LNCaP clone FGC (cell line): ENCODE measurements at regions not wholly inside any gene's neighbourhood (a gene's known extent, or its start where the extent isn't known, plus 50 kb on each side); places are given as distances from the start of the nearest gene placed in this dataset.

Source experiments
- DNase-seq: peaks from one replicate; pipeline ENCODE4 v3.0.0-alpha.2; 2011; ENCODE audit warnings: low read depth
- H3K4me3 ChIP-seq: 2 replicates; pipeline ENCODE4 v1.5.1; 2011; ENCODE audit warnings: mild to moderate bottlenecking, low read depth, low read length, control low read depth
- TF ChIP-seq, protein P1 (sequence below): IDR thresholded peaks from 2 replicates; pipeline ENCODE4 v1.5.1; 2012; ENCODE audit warnings: mild to moderate bottlenecking; ENCODE audit not compliant: control insufficient read depth, insufficient read depth; ENCODE audit errors: extremely low read depth

DNA sequence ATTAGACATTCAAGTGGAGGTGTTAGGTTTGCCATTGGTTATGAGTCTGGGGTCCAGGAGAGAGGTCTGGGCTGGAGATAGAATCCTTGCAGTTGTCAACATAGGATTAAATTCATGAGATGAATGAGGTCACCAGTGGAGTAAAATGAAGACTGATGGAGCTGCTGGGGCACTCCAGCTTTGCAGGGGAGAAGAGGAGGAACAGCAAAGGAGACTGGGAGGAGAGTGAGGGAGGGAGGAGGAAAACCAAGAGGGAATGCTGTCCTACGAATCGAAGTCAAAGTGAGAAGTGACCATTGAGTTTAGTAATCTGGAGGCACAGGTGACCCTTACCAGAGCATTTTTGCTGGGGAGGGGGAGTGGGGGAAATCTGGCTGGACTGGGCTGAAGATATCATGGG, 178.2 kb upstream of the NR3C1 start:
- TF ChIP-seq, protein P1, sequence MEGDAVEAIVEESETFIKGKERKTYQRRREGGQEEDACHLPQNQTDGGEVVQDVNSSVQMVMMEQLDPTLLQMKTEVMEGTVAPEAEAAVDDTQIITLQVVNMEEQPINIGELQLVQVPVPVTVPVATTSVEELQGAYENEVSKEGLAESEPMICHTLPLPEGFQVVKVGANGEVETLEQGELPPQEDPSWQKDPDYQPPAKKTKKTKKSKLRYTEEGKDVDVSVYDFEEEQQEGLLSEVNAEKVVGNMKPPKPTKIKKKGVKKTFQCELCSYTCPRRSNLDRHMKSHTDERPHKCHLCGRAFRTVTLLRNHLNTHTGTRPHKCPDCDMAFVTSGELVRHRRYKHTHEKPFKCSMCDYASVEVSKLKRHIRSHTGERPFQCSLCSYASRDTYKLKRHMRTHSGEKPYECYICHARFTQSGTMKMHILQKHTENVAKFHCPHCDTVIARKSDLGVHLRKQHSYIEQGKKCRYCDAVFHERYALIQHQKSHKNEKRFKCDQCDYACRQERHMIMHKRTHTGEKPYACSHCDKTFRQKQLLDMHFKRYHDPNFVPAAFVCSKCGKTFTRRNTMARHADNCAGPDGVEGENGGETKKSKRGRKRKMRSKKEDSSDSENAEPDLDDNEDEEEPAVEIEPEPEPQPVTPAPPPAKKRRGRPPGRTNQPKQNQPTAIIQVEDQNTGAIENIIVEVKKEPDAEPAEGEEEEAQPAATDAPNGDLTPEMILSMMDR, result no peak
- no peak overlapping the region for H3K4me3 ChIP-seq
- DNase-seq, result no peak

DNA sequence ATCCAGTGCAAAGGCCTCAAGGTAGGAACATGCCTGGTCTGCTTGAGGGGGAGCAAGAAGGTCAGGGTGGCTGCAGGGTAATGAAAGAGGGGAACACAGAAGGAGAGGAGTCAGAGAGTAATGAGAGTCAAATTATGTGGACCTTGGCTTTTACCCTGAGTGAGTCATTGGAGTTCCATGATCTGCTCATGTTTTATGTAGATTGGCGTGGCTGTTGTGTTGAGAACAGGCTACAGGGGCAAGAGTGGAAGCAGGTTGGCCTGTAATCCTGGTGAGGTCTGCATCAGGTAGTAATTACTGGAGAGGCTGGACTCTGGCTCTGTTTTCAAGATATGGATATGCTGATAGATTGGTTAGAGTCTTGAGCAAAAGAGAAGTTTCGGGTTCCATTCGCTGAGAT, 177.7 kb upstream of the NR3C1 start:
- DNase-seq, result no peak
- H3K4me3 ChIP-seq, result no peak overlapping the region
- TF ChIP-seq, protein P1, result no peak

DNA sequence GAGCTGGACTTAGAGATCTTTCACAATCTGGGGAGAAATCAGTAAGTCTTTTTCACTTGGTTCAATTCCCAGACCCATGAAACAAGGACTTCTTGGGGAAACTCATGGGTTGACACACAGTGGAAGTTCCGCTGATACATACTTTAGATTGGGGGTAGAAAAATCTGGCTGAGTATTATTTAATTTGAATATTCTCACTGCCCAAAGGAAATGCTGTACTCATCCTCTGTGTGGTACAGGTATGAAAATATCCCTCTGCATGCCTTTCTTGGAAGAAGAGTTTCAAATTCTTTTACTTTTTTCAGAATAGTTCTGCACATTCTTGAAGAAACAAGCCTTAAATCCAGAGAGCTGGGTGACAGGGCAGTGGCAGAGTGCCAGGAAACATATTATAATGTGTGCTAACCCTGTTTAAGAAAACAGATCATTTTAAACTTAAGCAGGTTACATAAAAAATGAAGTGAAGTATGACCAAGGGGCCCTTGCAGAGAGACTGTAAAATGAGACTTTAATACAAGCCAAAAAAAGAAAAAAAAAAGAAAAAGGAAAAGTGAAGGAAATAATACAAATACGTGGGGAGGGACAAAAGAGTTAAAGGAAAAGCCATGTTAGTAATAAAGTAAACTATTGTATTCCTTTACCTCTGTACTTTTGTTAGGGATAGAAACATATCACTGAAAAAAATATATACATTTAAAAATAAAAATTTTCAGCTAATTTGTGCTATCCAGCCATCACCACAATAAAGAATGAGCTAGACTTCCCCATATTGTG, 173.4 kb upstream of the NR3C1 start:
- no peak overlapping the region for H3K4me3 ChIP-seq
- no peak for DNase-seq
- TF ChIP-seq, protein P1, result no peak

DNA sequence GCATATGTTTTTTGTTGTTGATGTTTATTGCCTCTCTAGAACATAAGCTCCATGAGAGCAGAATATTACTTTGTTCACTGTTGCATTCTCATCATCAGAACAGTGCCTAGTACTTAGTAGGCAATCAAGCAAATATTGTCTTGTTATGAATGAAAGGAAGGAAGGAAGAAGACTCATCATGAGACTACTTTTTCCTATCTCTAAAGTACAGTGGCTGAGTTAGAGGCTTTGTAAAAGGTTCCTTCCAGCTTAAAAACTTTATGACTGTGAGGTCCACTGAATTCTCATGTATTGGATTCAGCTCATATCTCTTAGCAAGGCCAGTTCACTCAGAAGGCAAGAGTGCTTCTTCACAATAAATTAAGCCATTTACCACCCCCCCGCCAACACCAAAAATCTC, 171.8 kb upstream of the NR3C1 start:
- TF ChIP-seq, protein P1, result no peak
- no peak overlapping the region for H3K4me3 ChIP-seq
- no peak for DNase-seq

DNA sequence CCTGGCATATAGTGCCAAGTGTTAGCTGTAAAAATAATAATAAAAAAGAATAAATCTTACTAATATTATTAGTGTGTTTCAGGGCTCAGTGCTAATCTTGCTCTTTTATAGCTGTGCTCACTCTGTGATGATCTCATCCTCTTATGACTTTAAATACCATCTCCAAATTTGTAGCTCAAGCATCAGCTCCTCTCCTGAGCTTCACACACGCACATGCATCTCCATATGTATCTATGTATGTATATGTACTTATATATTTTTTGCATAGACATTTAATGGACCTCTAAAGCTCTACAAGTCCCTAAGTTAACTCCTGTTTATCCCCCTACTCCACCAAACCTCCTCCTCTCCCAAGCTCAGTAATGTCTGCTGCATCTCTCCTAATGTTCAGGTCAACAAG, 170.8 kb upstream of the NR3C1 start:
- no peak overlapping the region for H3K4me3 ChIP-seq
- TF ChIP-seq, protein P1, result no peak
- no peak for DNase-seq

DNA sequence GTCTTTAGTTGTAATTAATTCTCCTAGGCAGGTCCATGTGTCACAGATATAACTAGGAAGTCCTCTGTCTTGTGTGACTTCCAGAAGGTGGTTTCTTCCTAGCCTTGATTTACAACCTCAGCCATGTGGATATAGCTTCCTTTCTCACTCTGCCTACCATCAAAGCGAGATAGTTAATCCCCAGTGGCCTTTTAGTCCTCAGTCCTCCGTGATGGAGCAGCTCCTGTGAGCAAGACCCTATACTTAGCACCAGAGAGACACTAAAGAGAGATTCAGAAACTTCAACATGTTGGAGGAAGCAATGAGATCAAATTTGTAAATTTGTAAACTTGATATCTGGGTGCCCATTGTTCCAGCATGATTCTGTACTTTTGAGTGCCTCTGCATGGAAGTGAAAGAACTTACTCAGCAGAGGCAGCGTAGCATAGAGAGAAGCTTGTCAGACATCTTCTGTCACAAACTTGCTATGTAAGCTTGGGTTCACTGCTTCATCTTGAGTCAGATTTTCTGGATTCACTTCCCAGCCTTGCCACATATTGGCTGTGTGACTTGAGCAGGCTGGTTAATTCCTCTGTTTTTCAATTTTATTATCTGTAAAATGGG, 170.2 kb upstream of the NR3C1 start:
- TF ChIP-seq, protein P1, result no peak
- no peak for DNase-seq
- H3K4me3 ChIP-seq, result no peak overlapping the region

DNA sequence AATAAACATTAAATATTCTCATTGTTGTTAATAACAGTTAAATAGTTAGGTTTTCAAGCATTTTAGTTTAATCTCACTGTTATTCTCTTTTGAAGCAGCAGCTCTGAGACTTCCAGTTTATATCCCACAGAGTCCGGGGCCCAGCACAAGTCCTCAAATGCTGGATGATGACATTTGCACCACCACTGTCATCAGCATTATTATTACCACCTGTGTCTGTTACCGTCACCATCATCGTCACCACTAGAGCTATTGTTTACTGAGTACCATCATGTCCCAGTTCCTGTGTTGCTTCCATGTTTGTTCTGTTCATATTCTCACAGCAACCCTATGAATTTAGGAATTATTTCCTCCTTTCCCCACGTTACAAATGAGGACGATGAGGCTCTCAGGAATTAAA, 169.2 kb upstream of the NR3C1 start:
- TF ChIP-seq, protein P1, result no peak
- DNase-seq, result no peak
- no peak overlapping the region for H3K4me3 ChIP-seq
